Gastrocnemius medialis (tissue), 4 donors: ENCODE measurements at regions not wholly inside any gene's neighbourhood (a gene's known extent, or its start where the extent isn't known, plus 50 kb on each side); places are given as distances from the start of the nearest gene placed in this dataset.
"Not testable (repeated sequence)": the region's sequence is repeated elsewhere in the genome, so short reads cannot be mapped to it uniquely, and the experiment has no call there.

Experiments used
- ATAC-seq, 2 donors: fragments of 150-250 bp; one replicate each; pipeline ENCODE4 v1.9.1; 2016
- DNase-seq, 2 donors: peaks; one replicate each; pipeline ENCODE4 v3.0.0-alpha.2; 2019
- H3K27ac ChIP-seq, 4 donors: fragments of 200-600 bp; sonication (generic); 1 replicate in 1 of 4; 2 replicates in 3 of 4; pipeline ENCODE4 v1.5.1; 2016 to 2018; ENCODE audit warnings: mild to moderate bottlenecking in 2 of 4, moderate library complexity in 1 of 4
- H3K27me3 ChIP-seq, 3 donors: fragments of 200-600 bp; sonication (generic) in 2 of 3; 1 replicate in 1 of 3; 2 replicates in 2 of 3; pipeline versions ENCODE4 v1.5.1 to v1.6.0; 2016 to 2019; ENCODE audit warnings: mild to moderate bottlenecking in 1 of 3, moderate library complexity in 1 of 3
- H3K36me3 ChIP-seq, 2 donors: fragments of 200-600 bp; sonication (generic) in 1 of 2; one replicate each; pipeline ENCODE4 v1.5.1; 2017 to 2018
- H3K4me1 ChIP-seq, 2 donors: fragments of 200-600 bp; sonication (generic) in 1 of 2; one replicate each; pipeline ENCODE4 v1.5.1; 2016 to 2017; ENCODE audit warnings: mild to moderate bottlenecking in 2 of 2
- H3K4me3 ChIP-seq, 4 donors: fragments of 200-600 bp; sonication (generic) in 3 of 4; 1 replicate in 1 of 4; 2 replicates in 3 of 4; pipeline ENCODE4 v1.5.1; 2016 to 2019; ENCODE audit warnings: mild to moderate bottlenecking in 2 of 4
- H3K9me3 ChIP-seq, 3 donors: fragments of 200-600 bp; sonication (generic) in 2 of 3; 1 replicate in 1 of 3; 2 replicates in 2 of 3; pipeline ENCODE4 v1.5.1; 2016 to 2019
- POLR2A ChIP-seq, 2 donors: fragments of 450-650 bp; IDR thresholded peaks; one replicate each; pipeline ENCODE4 v1.6.1; 2017; ENCODE audit warnings: antibody characterized with exemption in 2 of 2, mild to moderate bottlenecking in 2 of 2, moderate library complexity in 2 of 2
- in situ Hi-C, 4 donors: fragments of 200-750 bp; cut with MboI; loops; one replicate each; pipeline versions ENCODE4 v1.15.0 to v1.8.0; 2017; ENCODE audit warnings: low sequenced_read_pairs in 4 of 4
- intact Hi-C: fragments of 100-400 bp; cut with DNase I; formaldehyde crosslinking; loops from one replicate; pipeline ENCODE4 v1.15.1; 2023; ENCODE audit warnings: low total_unique reads
- TF ChIP-seq, protein P1 (sequence below), 5 experiments: fragments of 450-650 bp in 3 of 5; fragments of 200-600 bp in 2 of 5; sonication (generic) in 2 of 5; IDR thresholded peaks in 4 of 5; conservative IDR thresholded peaks in 1 of 5; 1 replicate in 4 of 5; 2 replicates in 1 of 5; pipeline ENCODE4 v1.5.1; 2016 to 2019; ENCODE audit warnings: antibody characterized with exemption in 5 of 5, mild to moderate bottlenecking in 3 of 5, moderate library complexity in 3 of 5

DNA sequence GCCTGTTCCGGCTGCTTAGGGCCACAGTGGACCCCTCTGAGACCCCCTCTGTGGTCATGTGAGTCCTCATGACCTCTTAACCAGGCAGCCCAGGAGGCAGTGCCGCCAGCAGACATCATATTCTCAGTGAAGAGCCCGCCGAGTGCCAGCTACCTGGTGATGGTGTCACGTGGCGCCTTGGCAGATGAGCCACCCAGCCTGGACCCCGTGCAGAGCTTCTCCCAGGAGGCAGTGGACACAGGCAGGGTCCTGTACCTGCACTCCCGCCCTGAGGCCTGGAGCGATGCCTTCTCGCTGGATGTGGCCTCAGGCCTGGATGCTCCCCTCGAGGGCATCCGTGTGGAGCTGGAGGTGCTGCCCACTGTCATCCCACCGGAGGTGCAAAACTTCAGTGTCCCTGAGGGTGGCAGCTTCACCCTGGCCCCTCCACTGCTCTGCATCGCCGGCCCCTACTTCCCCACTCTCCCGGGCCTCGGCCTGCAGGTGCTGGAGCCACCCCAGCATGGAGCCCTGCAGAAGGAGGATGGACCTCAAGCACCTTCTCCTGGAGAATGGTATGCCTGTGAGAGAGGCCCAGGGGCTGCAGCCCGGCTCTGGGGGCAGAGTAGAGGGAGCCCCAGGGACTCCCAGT, 176.1 kb downstream of the TBC1D2B start:
- in situ Hi-C loops (no loop called here), intact Hi-C loops (loop anchor here (2.0 kb wide), 1 partner anchor 31 kb away; no protein-coding TSS in a partner anchor)
- DNase-seq: no peak
- Histone ChIP-seq H3K4me3 (no peak overlapping the region), H3K9me3 (no peaks in the 10 kb centered on the region), H3K27ac (no peak overlapping the region), H3K4me1 (no peaks in the 10 kb centered on the region), H3K27me3 (no peaks in the 10 kb centered on the region), H3K36me3 (no peaks in the 10 kb centered on the region)
- ATAC-seq: no peak
- TF ChIP-seq, protein P1, sequence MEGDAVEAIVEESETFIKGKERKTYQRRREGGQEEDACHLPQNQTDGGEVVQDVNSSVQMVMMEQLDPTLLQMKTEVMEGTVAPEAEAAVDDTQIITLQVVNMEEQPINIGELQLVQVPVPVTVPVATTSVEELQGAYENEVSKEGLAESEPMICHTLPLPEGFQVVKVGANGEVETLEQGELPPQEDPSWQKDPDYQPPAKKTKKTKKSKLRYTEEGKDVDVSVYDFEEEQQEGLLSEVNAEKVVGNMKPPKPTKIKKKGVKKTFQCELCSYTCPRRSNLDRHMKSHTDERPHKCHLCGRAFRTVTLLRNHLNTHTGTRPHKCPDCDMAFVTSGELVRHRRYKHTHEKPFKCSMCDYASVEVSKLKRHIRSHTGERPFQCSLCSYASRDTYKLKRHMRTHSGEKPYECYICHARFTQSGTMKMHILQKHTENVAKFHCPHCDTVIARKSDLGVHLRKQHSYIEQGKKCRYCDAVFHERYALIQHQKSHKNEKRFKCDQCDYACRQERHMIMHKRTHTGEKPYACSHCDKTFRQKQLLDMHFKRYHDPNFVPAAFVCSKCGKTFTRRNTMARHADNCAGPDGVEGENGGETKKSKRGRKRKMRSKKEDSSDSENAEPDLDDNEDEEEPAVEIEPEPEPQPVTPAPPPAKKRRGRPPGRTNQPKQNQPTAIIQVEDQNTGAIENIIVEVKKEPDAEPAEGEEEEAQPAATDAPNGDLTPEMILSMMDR (IDR thresholded peaks at IDR 0.05 in 4 of 5, conservative IDR thresholded peaks at IDR 0.05 in 1 of 5): no peak
- no peak for TF ChIP-seq POLR2A (IDR thresholded peaks at IDR 0.05)

DNA sequence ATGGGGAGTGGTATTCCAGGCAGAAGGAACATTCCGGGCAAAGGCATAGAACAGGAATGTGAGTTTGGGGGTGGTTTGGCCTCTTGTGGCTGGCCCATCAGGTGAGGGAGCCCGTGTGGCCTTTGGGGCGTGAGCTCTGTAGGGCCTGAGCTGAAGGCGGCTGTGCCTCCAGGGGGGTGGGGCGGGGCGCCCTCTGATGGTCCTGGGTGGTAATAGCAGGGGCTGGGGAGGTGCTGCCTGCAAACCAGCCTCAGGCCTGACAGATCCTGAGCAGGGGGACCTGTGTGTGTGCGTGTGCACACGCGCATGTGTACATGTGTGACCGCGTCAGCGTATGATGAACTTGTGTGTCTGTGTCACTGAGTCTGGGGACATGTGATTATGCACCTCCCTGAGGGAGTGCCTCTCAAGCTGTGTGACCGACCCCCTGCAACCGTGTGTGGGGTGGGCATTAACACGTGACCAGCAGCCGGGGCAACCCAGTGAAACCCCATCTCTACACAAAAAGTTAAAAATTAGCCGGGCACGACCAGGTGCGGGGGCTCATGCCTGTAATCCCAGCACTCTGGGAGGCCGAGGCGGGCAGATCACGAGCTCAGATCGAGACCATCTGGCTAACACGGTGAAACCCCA, 177.1 kb downstream of the TBC1D2B start:
- H3K9me3 ChIP-seq, in situ Hi-C loops, DNase-seq, H3K27me3 ChIP-seq, H3K4me1 ChIP-seq, H3K36me3 ChIP-seq, H3K4me3 ChIP-seq, H3K27ac ChIP-seq: not testable (repeated sequence)
- peak in 1 of 2 donors; percentile 63 for ATAC-seq
- TF ChIP-seq, protein P1 (IDR thresholded peaks at IDR 0.05 in 4 of 5, conservative IDR thresholded peaks at IDR 0.05 in 1 of 5): peak in 4 of 5 experiments; percentile 43 to 61 (median 56)
- intact Hi-C loops: loop anchor here (2.0 kb wide), 1 partner anchor 30 kb away; no protein-coding TSS in a partner anchor

DNA sequence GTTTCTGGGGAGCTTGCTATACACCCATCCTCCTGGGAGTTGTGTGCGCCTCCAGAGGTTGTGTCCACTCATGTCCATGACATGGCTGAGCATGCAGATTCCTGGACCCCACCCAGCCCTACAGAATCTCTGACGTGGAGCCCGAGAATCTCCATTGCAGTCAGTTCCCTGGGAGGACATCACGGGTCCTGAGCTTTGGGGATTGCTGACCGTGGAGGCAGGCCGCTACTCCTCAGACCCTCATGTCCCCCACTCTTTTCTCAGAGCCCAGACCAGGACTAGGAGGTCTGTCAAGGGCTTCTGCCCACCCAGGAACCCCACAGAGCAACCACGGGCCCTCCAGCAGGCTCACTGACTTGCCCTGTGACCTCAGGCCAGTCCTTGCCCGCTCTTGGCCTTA, 177.7 kb downstream of the TBC1D2B start:
- H3K4me1 ChIP-seq, ATAC-seq, in situ Hi-C loops, H3K4me3 ChIP-seq, H3K27me3 ChIP-seq, H3K36me3 ChIP-seq, DNase-seq, H3K27ac ChIP-seq, H3K9me3 ChIP-seq: not testable (repeated sequence)
- intact Hi-C loops: loop anchor here (2.0 kb wide), 1 partner anchor 29 kb away; no protein-coding TSS in a partner anchor

DNA sequence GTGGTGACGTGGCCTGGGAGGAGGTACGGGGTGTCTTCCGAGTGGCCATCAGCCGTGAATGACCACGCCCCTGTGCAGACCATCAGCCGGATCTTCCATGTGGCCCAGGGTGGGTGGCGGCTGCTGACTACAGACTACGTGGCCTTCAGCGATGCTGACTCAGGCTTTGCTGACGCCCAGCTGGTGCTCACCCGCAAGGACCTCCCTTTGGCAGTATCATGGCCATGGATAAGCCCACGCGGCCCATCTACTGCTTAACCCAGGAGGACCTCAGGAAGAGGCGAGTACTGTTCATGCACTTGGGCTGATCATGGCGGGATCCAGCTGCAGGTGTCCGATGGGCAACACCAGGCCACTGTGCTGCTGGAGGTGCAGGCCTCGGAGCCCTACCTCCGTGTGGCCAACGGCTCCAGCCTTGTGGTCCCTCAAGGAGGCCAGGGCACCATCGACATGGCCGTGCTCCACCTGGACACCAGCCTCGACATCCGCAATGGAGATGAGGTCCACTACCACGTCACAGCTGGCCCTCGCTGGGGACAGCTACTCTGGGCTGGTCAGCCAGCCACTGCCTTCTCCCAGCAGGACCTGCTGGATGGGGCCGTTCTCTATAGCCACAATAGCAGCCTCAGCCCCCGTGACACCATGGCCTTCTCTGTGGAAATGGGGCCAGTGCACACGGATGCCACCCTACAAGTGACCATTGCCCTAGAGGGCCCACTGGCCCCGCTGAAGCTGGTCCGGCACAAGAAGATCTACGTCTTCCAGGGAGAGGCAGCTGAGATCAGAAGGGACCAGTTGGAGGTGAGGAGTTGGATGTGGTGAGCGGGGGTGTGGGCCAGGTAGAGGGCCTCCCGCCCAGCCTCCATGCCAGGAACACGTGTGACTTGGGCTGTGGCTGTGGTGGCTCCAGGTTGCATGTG, 178.4 kb downstream of the TBC1D2B start:
- H3K9me3 ChIP-seq: no peaks in the 10 kb centered on the region
- no peak for DNase-seq
- no peaks in the 10 kb centered on the region for H3K36me3 ChIP-seq
- in situ Hi-C loops: no loop called here
- H3K27me3 ChIP-seq: peaks cover 0 to under 1% (median 0%) of the 10 kb centered on the region in 3 donors
- no peak overlapping the region for H3K4me3 ChIP-seq
- intact Hi-C loops: no loop called here
- no peaks in the 10 kb centered on the region for H3K4me1 ChIP-seq
- H3K27ac ChIP-seq: no peak overlapping the region
- no peak for ATAC-seq
- TF ChIP-seq, protein P1 (IDR thresholded peaks at IDR 0.05 in 4 of 5, conservative IDR thresholded peaks at IDR 0.05 in 1 of 5): no peak

DNA sequence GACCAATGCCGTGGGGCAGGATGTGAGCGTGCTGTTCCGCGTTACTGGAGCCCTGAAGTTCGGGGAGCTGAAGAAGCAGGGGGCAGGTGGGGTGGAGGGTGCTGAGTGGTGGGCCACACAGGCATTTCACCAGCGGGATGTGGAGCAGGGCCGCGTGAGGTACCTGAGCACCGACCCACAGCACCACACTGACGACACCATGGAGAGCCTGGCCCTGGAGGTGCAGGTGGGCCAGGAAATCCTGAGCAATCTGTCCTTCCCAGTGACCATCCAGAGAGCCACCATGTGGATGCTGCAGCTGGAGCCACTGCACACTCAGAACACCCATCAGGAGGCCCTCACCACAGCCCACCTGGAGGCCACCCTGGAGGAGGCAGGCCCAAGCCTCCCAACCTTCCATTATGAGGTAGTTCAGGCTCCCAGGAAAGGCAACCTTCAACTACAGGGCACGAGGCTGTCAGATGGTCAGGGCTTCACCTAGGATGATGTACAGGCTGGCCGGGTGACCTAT, 179.6 kb downstream of the TBC1D2B start:
- no peak overlapping the region for H3K27ac ChIP-seq
- no peak for ATAC-seq
- peaks cover 0 to 6% (median 5%) of the 10 kb centered on the region in 3 donors for H3K27me3 ChIP-seq
- in situ Hi-C loops (no loop called here), intact Hi-C loops (no loop called here)
- TF ChIP-seq POLR2A (IDR thresholded peaks at IDR 0.05): no peak
- TF ChIP-seq, protein P1 (IDR thresholded peaks at IDR 0.05 in 4 of 5, conservative IDR thresholded peaks at IDR 0.05 in 1 of 5): no peak
- H3K36me3 ChIP-seq: no peaks in the 10 kb centered on the region
- no peaks in the 10 kb centered on the region for H3K4me1 ChIP-seq
- no peaks in the 10 kb centered on the region for H3K9me3 ChIP-seq
- DNase-seq: no peak
- H3K4me3 ChIP-seq: no peak overlapping the region

DNA sequence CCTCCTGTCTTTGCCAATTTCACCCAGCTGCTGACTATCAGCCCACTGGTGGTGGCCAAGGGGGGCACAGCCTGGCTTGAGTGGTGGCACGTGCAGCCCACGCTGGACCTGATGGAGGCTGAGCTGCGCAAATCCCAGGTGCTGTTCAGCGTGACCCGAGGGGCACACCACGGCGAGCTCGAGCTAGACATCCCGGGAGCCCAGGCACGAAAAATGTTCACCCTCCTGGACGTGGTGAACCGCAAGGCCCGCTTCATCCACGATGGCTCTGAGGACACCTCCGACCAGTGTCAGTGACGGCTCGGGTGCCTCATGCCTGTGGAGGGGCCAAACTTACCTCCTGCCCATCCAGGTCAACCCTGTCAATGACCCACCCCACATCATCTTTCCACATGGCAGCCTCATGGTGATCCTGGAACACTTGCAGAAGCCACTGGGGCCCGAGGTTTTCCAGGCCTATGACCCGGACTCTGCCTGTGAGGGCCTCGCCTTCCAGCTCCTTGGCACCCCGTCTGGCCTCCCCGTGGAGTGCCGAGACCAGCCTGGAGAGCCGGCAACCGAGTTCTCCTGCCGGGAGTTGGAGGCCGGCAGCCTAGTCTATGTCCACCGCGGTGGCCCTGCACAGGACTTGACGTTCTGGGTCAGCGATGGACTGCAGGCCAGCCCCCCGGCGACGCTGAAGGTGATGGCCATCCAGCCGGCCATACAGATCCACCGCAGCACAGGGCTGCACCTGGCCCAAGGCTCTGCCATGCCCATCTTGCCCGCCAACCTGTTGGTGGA, 180.2 kb downstream of the TBC1D2B start:
- H3K36me3 ChIP-seq, H3K27me3 ChIP-seq, intact Hi-C loops, H3K9me3 ChIP-seq, in situ Hi-C loops, H3K27ac ChIP-seq, ATAC-seq, DNase-seq, H3K4me3 ChIP-seq, H3K4me1 ChIP-seq: not testable (repeated sequence)
